NB4 (cell line): ENCODE measurements at regions not wholly inside any gene's neighbourhood (a gene's known extent, or its start where the extent isn't known, plus 50 kb on each side); places are given as distances from the start of the nearest gene placed in this dataset.

Source experiments
- MYC ChIP-seq: IDR thresholded peaks from 2 replicates; pipeline ENCODE4 v1.6.1; 2011; ENCODE audit warnings: low read depth, low read length
- POLR2A ChIP-seq: IDR thresholded peaks from 2 replicates; pipeline ENCODE4 v1.6.1; 2011; ENCODE audit warnings: mild to moderate bottlenecking; ENCODE audit not compliant: insufficient read length; ENCODE audit errors: extremely low read depth
- TF ChIP-seq, protein P1 (sequence below): IDR thresholded peaks from one replicate; pipeline ENCODE4 v1.5.1; 2012; ENCODE audit warnings: low read depth, low read length
- TF ChIP-seq, protein P2 (sequence below): IDR thresholded peaks from 2 replicates; pipeline ENCODE4 v1.6.1; 2011; ENCODE audit warnings: low read depth, low read length

GRCh38 chr6:98352348-98352747, 482.0 kb upstream of the POU3F2 start:
- TF ChIP-seq, protein P1, sequence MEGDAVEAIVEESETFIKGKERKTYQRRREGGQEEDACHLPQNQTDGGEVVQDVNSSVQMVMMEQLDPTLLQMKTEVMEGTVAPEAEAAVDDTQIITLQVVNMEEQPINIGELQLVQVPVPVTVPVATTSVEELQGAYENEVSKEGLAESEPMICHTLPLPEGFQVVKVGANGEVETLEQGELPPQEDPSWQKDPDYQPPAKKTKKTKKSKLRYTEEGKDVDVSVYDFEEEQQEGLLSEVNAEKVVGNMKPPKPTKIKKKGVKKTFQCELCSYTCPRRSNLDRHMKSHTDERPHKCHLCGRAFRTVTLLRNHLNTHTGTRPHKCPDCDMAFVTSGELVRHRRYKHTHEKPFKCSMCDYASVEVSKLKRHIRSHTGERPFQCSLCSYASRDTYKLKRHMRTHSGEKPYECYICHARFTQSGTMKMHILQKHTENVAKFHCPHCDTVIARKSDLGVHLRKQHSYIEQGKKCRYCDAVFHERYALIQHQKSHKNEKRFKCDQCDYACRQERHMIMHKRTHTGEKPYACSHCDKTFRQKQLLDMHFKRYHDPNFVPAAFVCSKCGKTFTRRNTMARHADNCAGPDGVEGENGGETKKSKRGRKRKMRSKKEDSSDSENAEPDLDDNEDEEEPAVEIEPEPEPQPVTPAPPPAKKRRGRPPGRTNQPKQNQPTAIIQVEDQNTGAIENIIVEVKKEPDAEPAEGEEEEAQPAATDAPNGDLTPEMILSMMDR: no peak
- no peak for TF ChIP-seq MYC
- no peak for TF ChIP-seq POLR2A
- TF ChIP-seq, protein P2, sequence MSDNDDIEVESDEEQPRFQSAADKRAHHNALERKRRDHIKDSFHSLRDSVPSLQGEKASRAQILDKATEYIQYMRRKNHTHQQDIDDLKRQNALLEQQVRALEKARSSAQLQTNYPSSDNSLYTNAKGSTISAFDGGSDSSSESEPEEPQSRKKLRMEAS: no peak
